Activated B cell treated with CpG ODN at 0.5 μM for 24 hours (primary cell): ENCODE measurements at regions not wholly inside any gene's neighbourhood (a gene's known extent, or its start where the extent isn't known, plus 50 kb on each side); places are given as distances from the start of the nearest gene placed in this dataset.

Experiments used
- ATAC-seq: fragments of 200-7000 bp; cut with Tn5 transposase; one replicate; pipeline ENCODE4 v1.10.0; 2021; ENCODE audit warnings: low read depth, mild to moderate bottlenecking, moderate library complexity
- CTCF ChIA-PET: fragments of 350-600 bp; sonication (Branson Sonifier 250); formaldehyde crosslinking; loops from one replicate; lab custom pipeline; 2021; ENCODE audit warnings: antibody characterized with exemption; lab: Charles Lee
- POLR2A ChIA-PET: fragments of 350-600 bp; sonication (Branson Sonifier 250); formaldehyde crosslinking; loops from one replicate; lab custom pipeline; 2021; ENCODE audit warnings: antibody characterized with exemption; lab: Charles Lee
- DNase-seq: peaks from one replicate; pipeline ENCODE4 v3.0.0; 2022
- H3K27ac Mint-ChIP-seq: one replicate; pipeline ENCODE4 v1.8.0; 2020; ENCODE audit warnings: mixed read lengths
- H3K27me3 Mint-ChIP-seq: one replicate; pipeline ENCODE4 v1.8.0; 2021; ENCODE audit warnings: mixed read lengths
- H3K36me3 Mint-ChIP-seq: one replicate; pipeline ENCODE4 v1.8.0; 2021; ENCODE audit warnings: low read depth, mixed read lengths
- H3K4me1 Mint-ChIP-seq: one replicate; pipeline ENCODE4 v1.8.0; 2021; ENCODE audit warnings: mixed read lengths
- H3K4me3 Mint-ChIP-seq: one replicate; pipeline ENCODE4 v1.8.0; 2020; ENCODE audit warnings: mild to moderate bottlenecking, mixed read lengths
- H3K9me3 Mint-ChIP-seq: one replicate; pipeline ENCODE4 v1.8.0; 2020; ENCODE audit warnings: mixed read lengths
- intact Hi-C: fragments of 100-400 bp; cut with micrococcal nuclease; formaldehyde crosslinking; loops from one replicate; pipeline ENCODE4 v1.15.1; 2024
- TF ChIP-seq, protein P1 (sequence below): fragments of 200-600 bp; IDR thresholded peaks from one replicate; pipeline ENCODE4 v1.8.0; 2022; ENCODE audit warnings: antibody characterized with exemption, mild to moderate bottlenecking

DNA sequence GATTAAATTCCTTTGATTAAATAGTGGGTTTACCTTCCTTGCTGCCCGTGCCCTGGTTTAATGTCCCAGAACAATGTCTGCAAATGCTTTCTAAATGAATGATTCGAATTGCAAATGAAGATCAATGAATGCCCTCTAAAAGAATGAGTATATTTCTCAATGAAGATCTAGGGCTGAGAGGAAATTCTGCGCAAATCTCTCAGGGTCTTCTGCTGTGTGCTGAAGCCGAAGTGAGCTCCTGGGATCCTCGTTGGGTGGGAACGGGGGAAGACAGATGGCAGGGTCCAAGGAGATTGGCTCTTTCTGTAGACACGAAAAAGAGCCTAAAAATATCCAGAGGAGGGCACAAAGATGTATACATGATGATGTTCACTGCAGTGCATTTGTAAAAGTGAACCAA lies 224.8 kb downstream of the STIM2 start:
- POLR2A ChIA-PET: no interaction called here
- CTCF ChIA-PET: no interaction called here
- Mint-ChIP-seq H3K27me3 (peaks cover 40% of the 10 kb centered on the region), H3K27ac (no peak overlapping the region), H3K36me3 (no peaks in the 10 kb centered on the region), H3K4me1 (peaks cover 11% of the 10 kb centered on the region), H3K9me3 (no peaks in the 10 kb centered on the region), H3K4me3 (no peak overlapping the region)
- TF ChIP-seq, protein P1, sequence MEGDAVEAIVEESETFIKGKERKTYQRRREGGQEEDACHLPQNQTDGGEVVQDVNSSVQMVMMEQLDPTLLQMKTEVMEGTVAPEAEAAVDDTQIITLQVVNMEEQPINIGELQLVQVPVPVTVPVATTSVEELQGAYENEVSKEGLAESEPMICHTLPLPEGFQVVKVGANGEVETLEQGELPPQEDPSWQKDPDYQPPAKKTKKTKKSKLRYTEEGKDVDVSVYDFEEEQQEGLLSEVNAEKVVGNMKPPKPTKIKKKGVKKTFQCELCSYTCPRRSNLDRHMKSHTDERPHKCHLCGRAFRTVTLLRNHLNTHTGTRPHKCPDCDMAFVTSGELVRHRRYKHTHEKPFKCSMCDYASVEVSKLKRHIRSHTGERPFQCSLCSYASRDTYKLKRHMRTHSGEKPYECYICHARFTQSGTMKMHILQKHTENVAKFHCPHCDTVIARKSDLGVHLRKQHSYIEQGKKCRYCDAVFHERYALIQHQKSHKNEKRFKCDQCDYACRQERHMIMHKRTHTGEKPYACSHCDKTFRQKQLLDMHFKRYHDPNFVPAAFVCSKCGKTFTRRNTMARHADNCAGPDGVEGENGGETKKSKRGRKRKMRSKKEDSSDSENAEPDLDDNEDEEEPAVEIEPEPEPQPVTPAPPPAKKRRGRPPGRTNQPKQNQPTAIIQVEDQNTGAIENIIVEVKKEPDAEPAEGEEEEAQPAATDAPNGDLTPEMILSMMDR: no peak
- intact Hi-C loops: no loop called here
- no peak for DNase-seq
- ATAC-seq: no peak

DNA sequence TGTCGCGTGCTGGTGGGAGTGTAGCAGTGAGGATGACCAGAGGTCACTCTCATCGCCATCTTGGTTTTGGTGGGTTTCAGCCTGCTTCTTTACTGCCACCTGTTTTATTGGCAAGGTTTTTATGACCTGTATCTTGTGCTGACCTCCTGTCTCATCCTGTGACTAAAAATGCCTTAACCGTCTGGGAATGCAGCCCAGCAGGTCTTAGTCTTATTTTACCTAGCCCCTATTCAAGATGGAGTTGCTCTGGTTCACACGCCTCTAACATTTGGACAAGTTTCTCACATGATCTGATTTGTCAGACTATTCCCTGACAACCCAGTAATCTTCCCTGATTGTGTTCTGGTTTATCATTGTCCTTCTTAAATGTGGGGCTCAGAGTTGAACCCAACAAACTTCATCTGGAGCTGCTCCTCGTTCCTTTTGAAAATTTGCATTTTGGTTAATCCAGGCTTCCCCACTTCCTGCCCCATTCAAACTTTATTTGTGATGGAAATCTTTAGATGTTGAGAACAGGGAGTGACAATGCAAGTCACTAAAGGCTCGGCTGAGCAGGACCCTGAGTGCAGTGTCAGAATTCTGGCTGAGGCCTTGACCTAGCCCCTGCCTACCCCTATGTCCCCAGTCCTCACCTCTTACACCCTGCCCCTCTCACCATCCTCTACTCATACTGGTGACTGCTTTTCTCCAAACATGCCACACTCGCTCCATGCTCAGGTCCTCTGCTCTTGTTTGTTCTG lies 226.8 kb downstream of the STIM2 start:
- H3K4me1 Mint-ChIP-seq: peaks cover 11% of the 10 kb centered on the region
- TF ChIP-seq, protein P1: no peak
- no peak overlapping the region for H3K4me3 Mint-ChIP-seq
- no peak for ATAC-seq
- intact Hi-C loops: no loop called here
- no peaks in the 10 kb centered on the region for H3K36me3 Mint-ChIP-seq
- no peak for DNase-seq
- H3K9me3 Mint-ChIP-seq: no peaks in the 10 kb centered on the region
- POLR2A ChIA-PET: no interaction called here
- CTCF ChIA-PET: no interaction called here
- peaks cover 38% of the 10 kb centered on the region for H3K27me3 Mint-ChIP-seq
- H3K27ac Mint-ChIP-seq: no peak overlapping the region

DNA sequence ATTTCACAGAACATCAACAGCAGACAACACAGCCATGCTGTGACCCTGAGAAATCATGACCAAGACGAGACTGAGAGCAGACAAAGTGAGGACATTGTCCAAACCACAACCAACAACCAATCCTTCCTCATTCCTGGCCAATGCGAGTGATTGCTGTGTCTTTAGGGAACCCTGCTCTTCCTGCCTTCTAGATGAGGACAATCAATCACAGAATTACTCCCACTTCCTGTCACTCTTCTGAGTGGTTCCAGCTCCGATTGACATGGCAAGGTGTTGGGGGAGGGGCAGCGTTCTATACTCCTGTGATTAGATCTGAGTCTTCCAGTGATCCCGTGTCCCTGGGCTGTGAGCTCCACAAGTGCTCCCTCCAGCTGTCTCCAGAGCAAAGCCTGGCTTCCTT lies 227.8 kb downstream of the STIM2 start:
- peaks cover 11% of the 10 kb centered on the region for H3K4me1 Mint-ChIP-seq
- TF ChIP-seq, protein P1: no peak
- H3K36me3 Mint-ChIP-seq: no peaks in the 10 kb centered on the region
- CTCF ChIA-PET: no interaction called here
- no peak for DNase-seq
- intact Hi-C loops: no loop called here
- no peak for ATAC-seq
- no peak overlapping the region for H3K4me3 Mint-ChIP-seq
- no peaks in the 10 kb centered on the region for H3K9me3 Mint-ChIP-seq
- H3K27me3 Mint-ChIP-seq: peaks cover 33% of the 10 kb centered on the region
- POLR2A ChIA-PET: no interaction called here
- H3K27ac Mint-ChIP-seq: no peak overlapping the region

DNA sequence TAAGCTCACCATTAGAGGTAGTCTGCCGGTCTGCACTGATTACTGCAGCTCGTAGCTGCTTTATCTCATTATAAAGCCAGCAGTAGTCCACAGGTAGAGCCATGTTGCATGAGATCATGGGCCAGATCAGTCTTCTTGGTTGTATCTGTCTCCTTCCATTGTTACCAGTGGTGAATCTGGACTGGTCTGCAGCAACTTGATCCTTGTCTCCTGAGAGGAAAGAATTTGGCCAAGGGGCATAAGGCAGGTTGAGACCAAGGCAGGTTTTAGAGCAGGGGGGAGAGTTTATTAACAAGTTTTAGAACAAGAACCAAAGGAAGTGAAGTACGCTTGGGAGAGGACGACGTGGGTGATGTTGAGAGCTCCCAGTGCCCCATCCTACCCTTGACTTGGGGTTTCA lies 228.5 kb downstream of the STIM2 start:
- ATAC-seq: no peak
- H3K4me3 Mint-ChIP-seq: no peak overlapping the region
- POLR2A ChIA-PET: no interaction called here
- peaks cover 26% of the 10 kb centered on the region for H3K27me3 Mint-ChIP-seq
- no peak for DNase-seq
- CTCF ChIA-PET: no interaction called here
- H3K27ac Mint-ChIP-seq: no peak overlapping the region
- H3K4me1 Mint-ChIP-seq: peaks cover 11% of the 10 kb centered on the region
- intact Hi-C loops: no loop called here
- H3K9me3 Mint-ChIP-seq: no peaks in the 10 kb centered on the region
- TF ChIP-seq, protein P1: no peak
- H3K36me3 Mint-ChIP-seq: no peaks in the 10 kb centered on the region

DNA sequence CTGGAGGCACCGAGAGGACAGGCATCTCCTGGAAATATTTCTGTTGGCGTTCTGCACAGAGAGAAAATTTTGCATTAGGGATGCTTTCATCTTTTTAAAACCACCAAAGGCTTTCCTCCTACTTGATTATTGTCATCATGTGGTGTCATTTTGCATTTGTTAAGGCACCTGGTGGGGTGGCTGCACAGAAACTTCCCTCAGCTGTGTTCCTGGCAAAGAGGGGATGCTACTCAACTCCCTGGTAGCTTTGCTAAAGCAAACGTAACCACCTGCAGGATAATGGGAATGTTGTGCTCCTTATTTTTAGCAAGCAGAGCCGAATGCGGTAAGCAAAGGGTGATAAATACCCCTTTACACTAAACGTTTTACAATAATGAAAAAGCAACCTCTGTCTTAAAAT lies 229.8 kb downstream of the STIM2 start:
- DNase-seq (no peak), ATAC-seq (no peak)
- CTCF ChIA-PET: no interaction called here
- Mint-ChIP-seq H3K36me3 (no peaks in the 10 kb centered on the region), H3K27me3 (peaks cover 19% of the 10 kb centered on the region), H3K4me3 (no peak overlapping the region), H3K27ac (no peak overlapping the region), H3K4me1 (peaks cover 2% of the 10 kb centered on the region), H3K9me3 (no peaks in the 10 kb centered on the region)
- TF ChIP-seq, protein P1: no peak
- intact Hi-C loops: no loop called here
- POLR2A ChIA-PET: no interaction called here
